GM12891 (cell line): ENCODE measurements at regions not wholly inside any gene's neighbourhood (a gene's known extent, or its start where the extent isn't known, plus 50 kb on each side); places are given as distances from the start of the nearest gene placed in this dataset.
A peak's percentile ranks its signal among the peaks of the same experiment; 100 is the strongest.
"Not testable (repeated sequence)": the region's sequence is repeated elsewhere in the genome, so short reads cannot be mapped to it uniquely, and the experiment has no call there.

ENCODE experiments used
- DNase-seq: peaks from one replicate; pipeline ENCODE4 v3.0.0; 2011; ENCODE audit warnings: low spot score; ENCODE audit not compliant: insufficient read length
- FAIRE-seq: peaks from 2 replicates; lab custom pipeline; 2011; peaks lifted over from hg19 to GRCh38; lab: Jason Lieb, UNC
- PAX5 ChIP-seq: IDR thresholded peaks from 2 replicates; pipeline ENCODE4 v1.6.1; 2011; ENCODE audit warnings: low read length, moderate library complexity, mild to moderate bottlenecking; ENCODE audit not compliant: insufficient read depth, severe bottlenecking
- POLR2A ChIP-seq: IDR thresholded peaks from 2 replicates; pipeline ENCODE4 v1.6.1; 2011; ENCODE audit warnings: low read depth, low read length, control low read depth
- POLR2AphosphoS5 ChIP-seq: IDR thresholded peaks from 2 replicates; pipeline ENCODE4 v1.6.1; 2011; ENCODE audit warnings: low read depth, low read length, control low read depth
- POU2F2 ChIP-seq: IDR thresholded peaks from 2 replicates; pipeline ENCODE4 v1.6.1; 2011; ENCODE audit warnings: low read depth, mild to moderate bottlenecking, control low read depth, low read length, moderate library complexity
- SPI1 ChIP-seq: IDR thresholded peaks from 2 replicates; pipeline ENCODE4 v1.6.1; 2011; ENCODE audit warnings: low read depth, low read length, control low read depth
- TAF1 ChIP-seq: IDR thresholded peaks from 2 replicates; pipeline ENCODE4 v1.6.1; 2011; ENCODE audit warnings: low read depth, low read length, control low read depth

GRCh38 chr21:35438643-35439404, 389.7 kb upstream of the RUNX1 start:
- DNase-seq (no peak), FAIRE-seq (peak; percentile 92)
- peak; percentile 97 for TF ChIP-seq SPI1
- no peak for TF ChIP-seq PAX5

- TF ChIP-seq POLR2A, result no peak
- no peak for TF ChIP-seq POLR2AphosphoS5
- no peak for TF ChIP-seq PAX5
- FAIRE-seq, result no peak
- no peak for DNase-seq
These were observed 388.8 kb upstream of the RUNX1 start for GRCh38 chr21:35437941-35438340.

GRCh38 chr21:35436899-35437298, 387.8 kb upstream of the RUNX1 start:
- FAIRE-seq (no peak), DNase-seq (no peak)
- TF ChIP-seq PAX5 (no peak), POU2F2 (no peak), POLR2A (no peak), TAF1 (no peak), SPI1 (no peak), POLR2AphosphoS5 (no peak)

DNA sequence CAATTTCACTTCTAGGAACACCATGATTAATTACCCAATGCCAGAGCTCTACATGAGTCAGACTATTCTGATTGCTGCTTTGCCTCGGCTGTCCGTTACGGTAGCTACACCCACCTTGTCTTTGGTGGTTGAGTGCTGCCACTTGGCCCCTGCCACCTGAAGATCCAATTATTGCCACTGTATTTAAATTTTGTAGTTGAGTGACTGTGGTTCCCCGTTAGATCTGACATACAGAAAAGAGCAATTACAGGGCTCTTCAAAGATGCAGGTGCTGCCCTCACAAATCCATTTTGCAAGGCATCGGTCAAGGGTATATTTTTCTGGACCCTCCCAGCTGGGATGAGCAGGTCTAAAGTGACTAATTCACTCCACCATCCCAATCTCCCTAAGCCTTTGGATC, 383.5 kb upstream of the RUNX1 start:
- FAIRE-seq, DNase-seq: not testable (repeated sequence)

GRCh38 chr21:35430260-35430659, 381.2 kb upstream of the RUNX1 start:
- DNase-seq (no peak), FAIRE-seq (no peak)
- TF ChIP-seq POLR2A (no peak), POLR2AphosphoS5 (no peak), PAX5 (no peak), SPI1 (no peak), TAF1 (no peak), POU2F2 (no peak)

- FAIRE-seq, result no peak
- TF ChIP-seq PAX5 (no peak), POLR2A (no peak), POLR2AphosphoS5 (no peak), POU2F2 (no peak), TAF1 (no peak), SPI1 (no peak)
- DNase-seq, result no peak
These were observed 379.8 kb upstream of the RUNX1 start for GRCh38 chr21:35428937-35429336.

DNA sequence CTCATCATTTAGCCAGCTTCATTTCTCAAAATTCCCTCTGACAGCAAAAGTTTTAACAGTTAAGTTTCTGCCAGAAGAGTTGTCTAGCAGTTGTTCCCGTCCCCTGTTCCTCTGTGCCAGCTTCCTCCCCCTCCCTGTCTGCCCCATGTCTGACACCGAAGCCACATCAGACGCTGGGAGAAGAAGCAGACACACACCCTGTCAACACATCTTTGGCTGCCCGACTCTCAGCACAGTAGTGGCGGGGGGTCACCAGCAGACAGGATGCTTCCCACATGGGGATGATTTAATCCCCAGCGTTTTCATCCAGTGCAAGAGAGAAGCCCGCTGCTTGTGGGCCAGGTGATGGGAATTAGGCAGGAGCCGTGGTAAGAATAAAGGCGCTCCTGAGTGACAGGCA, 379.4 kb upstream of the RUNX1 start:
- no peak for DNase-seq
- TF ChIP-seq SPI1 (no peak), PAX5 (no peak), TAF1 (no peak), POLR2AphosphoS5 (no peak), POU2F2 (no peak), POLR2A (no peak)
- no peak for FAIRE-seq

DNA sequence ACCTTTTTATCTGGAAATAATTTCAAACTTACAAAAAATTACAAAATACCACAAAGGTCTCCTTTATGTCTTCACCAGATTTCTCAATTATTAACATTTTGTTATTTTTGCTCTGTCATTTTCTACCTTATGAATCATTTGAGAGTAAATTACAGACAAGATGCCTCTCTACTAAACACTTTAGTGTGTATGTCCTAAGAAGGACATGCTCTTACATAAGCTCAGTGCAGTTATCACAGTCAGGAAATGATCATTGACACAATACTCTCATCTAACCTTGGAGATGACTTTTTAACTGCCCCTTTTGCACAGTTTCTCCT, 378.9 kb upstream of the RUNX1 start:
- FAIRE-seq (no peak), DNase-seq (no peak)
- no peak for TF ChIP-seq SPI1
- TF ChIP-seq POU2F2, result no peak
- TF ChIP-seq POLR2AphosphoS5, result no peak
- TF ChIP-seq PAX5, result no peak
- no peak for TF ChIP-seq POLR2A
- TF ChIP-seq TAF1, result no peak

DNA sequence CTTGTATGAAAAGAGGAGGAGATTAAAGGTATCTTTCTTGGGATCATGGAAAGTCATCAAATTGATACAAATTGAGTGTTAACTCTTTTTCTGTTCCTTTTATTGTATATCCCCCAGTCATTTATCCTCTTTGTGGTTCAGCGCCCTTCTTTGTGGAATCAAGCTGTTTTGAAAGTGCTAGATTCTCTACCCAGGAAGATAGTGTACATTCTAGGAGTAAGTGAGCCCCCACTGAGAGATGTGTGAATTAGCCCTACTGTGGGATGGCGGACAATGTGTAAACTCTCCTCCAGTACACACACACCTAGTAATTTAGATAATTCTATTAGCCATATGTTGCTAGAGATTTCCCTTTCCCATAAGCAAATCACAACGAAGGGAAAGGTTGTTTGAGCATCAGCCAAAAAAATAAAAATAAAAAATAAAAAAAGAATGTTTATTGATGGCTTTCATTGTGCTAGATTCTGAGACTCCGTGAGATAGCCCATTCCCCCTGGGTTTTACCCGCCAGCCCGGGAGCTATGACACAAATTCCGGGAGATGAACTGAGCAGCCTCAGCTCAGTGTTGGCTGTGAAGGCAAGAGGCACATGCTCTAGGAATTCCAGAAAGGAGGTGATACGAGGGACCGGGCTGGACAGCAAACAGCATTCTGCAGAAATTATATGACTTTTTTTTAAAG, 378.4 kb upstream of the RUNX1 start:
- DNase-seq (no peak), FAIRE-seq (no peak)
- TF ChIP-seq POU2F2 (no peak), POLR2A (no peak)

DNA sequence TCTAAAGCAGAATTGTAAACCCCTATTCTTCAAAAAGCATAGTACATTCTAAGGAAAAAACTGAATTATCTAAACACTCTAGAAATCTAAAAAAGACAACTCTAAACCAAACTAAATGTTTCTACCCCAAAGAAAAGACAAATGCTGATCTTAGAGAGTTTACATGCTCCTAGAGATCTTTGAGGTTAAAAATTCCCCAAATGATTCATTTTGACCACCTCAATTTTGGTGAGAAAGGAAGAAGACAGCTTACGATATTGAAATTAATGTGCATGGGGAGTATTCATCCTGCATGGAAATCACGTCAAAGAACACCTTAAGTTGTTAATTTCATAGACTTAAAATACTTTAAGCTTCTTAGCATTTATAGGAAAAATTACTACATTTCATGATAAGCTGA, 377.8 kb upstream of the RUNX1 start:
- TF ChIP-seq SPI1 (no peak), POLR2AphosphoS5 (no peak)
- DNase-seq, result no peak
- no peak for FAIRE-seq

DNA sequence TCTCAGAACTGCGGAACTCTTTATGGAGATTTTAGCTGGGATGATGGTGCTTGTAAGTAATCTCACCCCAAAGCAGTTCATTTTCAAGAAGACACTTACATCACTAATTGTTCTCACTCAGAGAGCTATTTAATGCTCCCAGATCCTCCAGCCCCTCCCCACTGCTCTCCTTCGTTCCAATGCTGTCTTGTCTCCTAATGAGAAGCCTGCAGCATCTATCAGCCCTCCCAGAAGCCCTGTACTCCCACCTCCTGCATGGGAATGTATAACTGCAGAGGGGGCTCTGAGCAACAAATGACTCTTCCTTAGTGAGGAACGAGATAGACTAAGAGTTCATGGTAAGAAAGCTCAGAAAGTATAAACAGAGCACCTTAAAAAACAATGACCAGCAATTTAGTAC, 377.4 kb upstream of the RUNX1 start:
- FAIRE-seq (no peak), DNase-seq (no peak)
- TF ChIP-seq SPI1, result no peak
- TF ChIP-seq TAF1, result no peak
- no peak for TF ChIP-seq POU2F2
- no peak for TF ChIP-seq POLR2A
- no peak for TF ChIP-seq POLR2AphosphoS5
- TF ChIP-seq PAX5, result no peak
